NCI-H1694 (cell line): ENCODE measurements at regions not wholly inside any gene's neighbourhood (a gene's known extent, or its start where the extent isn't known, plus 50 kb on each side); places are given as distances from the start of the nearest gene placed in this dataset.
"Not testable (repeated sequence)": the region's sequence is repeated elsewhere in the genome, so short reads cannot be mapped to it uniquely, and the experiment has no call there.

Experiments used
- DNase-seq: peaks from one replicate; lab custom pipeline; 2025; lab: John Stamatoyannopoulos, UW

DNA sequence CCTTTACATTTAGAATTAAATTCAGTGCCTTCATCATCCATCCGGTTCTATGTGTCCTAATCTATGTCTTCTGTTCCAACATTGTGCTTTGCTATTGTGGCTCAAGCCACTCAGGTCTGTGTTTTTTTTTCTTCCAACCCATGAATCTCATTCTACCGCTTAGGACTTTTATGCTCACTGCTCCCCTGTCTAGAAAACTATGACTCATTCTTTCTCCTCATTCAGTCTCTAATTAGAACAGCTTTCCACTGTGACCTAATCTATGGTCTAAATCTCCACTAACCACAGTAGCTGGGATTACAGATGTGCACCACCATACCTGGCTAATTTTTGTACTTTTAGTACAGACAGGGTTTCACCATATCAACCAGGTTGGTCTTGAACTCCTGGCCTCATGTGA is 418.7 kb downstream of the KCNJ2 start:
- DNase-seq, result no peak

DNA sequence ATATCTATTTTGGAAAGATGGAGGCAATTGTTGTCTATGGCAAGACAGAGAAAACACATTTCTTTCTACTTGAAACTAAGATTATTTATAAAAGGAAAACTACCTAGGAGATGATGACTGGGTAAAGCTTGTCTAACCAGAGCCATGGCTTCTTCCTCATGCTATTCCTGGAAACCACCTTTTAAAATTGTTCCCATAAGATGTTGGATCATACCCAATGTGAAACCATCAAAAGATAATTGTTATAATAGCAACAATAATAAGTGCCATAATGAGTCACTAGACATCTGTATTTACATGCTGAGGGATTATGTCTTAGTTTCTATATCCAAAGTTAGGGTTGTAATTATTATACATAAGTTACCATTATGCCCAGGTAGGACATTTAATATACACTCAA is 428.4 kb downstream of the KCNJ2 start:
- no peak for DNase-seq

DNA sequence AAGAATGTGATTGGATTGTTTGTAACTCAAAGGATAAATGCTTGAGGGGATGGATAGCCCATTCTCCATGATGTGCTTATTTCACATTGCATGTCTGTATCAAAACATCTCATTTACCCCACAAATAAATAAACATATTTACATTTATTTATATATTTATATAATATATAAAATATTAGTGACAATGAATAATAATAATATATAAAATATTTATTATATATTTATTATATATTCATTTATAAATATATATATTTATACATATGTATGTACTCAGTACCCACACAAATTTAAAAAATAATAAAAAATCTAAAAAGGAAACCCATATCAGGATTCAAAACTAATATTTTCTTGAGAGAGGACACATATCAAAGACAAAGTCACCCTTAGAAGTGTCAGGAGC is 429.9 kb downstream of the KCNJ2 start:
- DNase-seq, result no peak

DNA sequence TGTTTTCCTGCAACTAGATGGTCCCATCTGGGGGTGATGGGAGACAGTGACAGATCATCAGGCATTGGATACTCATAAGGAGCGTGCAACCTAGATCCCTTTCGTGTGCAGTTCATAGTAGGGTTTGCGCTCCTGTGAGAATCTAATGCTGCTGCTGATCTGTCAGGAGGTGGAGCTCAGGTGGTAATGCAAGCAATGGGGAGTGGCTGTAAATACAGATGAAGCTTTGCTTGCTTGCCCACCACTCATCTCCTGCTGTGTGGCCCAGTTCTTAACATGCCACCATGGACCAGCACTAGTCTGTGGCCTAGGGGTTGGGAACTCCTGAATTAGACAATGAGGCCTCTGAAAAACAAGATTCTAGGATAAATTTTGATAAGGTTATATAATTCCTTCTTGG is 430.6 kb downstream of the KCNJ2 start:
- DNase-seq, result not testable (repeated sequence)

DNA sequence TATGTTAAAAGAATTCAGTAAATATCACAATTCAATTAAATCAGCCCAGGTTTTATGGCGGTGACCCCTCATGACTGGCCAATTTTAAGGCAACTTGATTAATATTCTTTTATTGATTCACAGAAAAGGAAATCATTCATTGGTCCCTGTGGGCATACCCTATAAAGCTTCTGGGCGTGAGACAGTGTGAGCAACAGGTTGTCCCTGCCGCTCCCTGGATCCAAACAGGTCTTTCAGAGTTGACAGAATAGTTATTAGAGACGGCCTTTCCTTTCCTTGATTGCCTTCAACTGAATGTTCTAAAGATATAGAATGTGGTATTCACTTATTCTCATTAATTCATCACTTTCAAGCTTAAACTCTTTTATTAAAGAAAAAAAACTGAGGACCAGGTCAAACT is 433.9 kb downstream of the KCNJ2 start:
- DNase-seq, result no peak

DNA sequence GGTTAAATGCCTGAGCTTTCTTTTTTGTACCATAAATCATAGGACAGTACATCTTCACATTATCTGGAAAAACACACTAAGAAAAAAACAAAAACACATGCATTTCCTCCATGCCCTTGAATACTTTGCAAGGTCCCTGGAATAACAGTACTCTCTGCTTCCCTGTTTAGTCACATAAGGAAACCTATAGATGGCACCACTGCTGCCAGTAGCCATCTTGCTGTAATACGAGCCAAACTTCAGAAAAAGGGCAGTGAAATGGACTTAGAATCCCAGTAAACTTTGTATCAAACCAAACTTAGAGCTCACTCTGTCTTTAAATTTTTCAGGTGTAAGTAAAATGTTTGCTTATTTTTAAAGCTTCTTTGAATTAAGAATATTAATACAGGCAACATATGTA is 435.5 kb downstream of the KCNJ2 start:
- no peak for DNase-seq

DNA sequence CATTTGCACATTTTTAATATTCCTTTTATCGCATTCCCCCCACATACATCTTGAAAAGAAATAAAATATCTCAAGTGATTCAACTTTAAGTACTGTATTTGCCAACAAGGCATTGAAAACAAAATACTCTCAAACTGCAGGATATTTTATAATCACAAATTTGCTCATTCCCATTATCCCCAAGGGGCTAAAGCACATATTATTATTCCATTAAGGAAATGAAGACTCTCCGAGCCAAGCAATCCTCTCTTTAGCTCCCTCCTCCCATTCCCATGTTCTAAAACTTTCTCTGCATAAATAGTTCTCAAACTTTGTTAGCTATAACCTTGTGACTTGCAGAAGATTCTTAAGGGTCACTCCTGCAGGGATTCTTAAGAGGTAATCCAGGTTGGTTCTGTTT is 436.8 kb downstream of the KCNJ2 start:
- no peak for DNase-seq

DNA sequence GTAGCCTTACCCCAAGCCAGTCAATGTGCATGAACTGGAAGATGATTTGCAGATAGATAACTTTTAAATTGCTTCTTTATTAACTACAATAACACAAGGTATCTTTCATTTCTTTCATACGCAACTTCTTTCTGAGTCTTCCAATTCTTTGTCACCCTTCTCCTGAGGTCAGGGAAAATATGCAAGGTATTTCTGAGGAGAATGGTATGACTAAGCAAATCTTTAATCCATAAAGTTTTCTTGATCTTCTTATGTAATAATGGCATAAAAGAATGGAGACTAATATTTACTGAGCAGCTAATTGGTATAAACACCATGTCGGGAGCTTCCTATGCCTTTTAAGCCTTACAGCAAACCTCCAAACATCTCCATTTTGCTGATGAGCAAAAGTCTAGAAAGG is 438.9 kb downstream of the KCNJ2 start:
- DNase-seq, result no peak

DNA sequence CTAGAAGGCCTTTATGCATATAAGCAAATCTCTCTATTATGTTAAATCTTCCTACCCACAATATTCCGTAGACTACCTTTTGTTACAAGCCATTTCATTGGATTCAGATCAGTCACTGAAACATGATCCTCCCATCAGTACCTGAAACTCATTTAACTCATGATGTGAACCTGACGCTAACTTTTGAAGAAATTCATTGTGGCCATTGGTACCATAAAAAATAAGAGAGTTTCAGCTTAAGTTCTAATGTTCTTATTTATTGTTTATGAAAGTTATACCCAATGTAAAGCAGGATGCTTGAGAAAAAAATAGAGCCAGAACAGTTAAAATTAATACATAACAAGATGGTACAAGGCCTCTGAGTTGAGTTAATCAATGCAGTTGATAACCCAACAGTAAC is 439.6 kb downstream of the KCNJ2 start:
- DNase-seq, result no peak

DNA sequence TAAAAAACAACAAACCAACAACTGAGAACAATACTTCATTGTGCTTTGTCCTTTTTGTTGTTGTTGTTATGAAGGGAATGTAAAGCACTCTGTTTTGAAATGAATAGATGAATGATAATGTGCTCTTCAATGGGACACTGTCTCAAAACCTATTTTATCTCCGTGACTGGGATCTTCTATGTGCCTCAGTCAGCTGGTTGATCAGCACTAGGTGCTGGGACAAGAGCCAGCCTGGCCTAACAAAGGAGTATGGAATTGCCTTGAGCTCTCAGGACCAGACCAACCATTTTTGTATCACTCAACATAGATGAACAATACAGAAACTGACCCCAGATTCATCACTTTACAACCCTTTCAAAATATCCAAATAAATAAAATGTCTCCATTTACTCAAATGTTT is 440.2 kb downstream of the KCNJ2 start:
- DNase-seq, result no peak

DNA sequence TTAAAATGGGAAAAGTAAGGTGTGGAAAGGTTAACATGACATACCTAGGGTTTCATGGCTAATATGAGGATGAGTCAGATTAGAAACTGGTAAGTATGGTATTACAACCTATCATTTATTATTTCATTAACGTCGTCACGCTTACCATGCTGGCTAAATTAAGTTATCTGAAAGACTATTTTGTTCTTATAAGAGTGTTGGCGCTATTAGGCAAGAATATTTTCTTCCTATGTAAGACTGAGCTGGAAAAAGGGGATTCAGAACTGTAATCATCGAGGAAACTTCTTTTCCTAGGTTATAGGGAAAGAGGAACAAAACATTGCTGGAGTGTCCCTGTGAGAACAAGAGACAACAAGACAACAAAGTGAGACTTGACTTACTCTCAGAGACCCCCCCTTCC is 440.8 kb downstream of the KCNJ2 start:
- DNase-seq, result no peak

DNA sequence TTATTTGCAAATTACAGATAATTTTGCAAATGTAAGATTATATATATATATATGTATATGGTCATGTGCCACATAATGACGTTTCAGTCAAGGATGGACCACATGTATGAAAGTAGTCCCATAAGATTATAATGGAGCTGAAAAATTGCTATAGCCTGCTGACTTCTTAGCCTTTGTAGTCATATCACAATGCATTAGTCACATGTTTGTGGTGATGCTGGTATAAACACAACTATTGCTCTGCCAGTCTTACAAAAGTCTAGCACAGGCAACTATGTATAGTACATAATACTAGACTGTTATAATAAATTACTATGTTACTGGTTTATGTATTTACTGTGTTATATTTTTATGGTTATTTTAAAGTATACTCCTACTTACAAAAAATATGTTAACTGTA is 444.3 kb downstream of the KCNJ2 start:
- no peak for DNase-seq

DNA sequence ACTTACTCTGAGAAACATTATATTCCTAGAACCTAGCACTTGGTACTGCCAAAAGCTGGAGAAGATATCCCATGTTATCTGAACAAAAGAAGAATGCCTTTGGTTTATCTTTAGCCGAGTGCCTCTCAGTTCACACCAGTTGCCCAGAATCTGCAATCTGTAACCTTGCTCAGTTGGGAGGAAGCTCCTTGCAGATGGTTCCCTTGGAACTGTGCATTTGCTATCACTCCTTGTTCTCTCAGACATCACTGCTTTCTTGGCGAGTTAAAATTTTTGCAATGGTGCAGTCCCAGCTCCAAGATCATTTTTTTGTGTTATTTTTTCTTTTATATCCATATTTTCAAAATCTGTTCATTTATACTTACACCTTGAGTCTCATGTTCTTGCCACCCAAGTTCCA is 446.5 kb downstream of the KCNJ2 start:
- no peak for DNase-seq

DNA sequence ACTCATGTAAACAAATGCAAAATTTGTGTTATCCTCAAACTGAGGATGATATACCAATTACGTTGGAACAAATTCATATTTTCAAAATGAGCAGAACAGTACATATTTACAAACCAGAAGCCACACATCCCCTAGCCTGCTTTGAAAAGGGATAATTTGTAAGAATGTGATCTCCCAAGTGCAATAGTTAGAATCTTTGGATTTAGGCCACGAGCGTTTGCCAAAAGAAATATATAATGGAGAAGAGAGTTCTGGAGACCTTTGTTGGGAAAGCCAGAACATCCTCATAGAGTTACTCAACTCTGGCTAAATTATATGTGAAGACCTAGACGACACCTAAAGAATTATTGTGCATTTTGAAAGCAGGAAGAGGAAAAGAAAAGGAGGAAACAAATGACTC is 449.3 kb downstream of the KCNJ2 start:
- DNase-seq, result no peak

DNA sequence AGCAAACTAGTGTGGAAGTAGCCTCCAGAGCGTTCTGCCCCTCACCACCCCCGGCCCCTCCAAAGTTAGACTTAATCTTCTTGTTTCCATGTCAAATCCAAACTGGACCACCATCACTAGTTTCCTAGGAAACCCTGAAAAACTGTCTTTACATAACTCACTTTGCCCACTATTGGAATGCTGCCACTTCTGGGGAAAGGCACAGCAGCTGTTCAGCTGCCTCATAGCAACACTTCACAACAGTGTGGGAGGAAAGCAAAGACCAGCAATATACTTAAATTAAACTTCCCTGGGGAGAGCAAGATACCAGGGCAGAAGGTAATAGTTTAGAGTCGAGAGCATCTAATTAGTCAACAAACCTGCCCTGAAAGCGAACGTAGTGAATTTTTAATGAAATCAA is 452.2 kb downstream of the KCNJ2 start:
- DNase-seq, result peak; percentile 39

DNA sequence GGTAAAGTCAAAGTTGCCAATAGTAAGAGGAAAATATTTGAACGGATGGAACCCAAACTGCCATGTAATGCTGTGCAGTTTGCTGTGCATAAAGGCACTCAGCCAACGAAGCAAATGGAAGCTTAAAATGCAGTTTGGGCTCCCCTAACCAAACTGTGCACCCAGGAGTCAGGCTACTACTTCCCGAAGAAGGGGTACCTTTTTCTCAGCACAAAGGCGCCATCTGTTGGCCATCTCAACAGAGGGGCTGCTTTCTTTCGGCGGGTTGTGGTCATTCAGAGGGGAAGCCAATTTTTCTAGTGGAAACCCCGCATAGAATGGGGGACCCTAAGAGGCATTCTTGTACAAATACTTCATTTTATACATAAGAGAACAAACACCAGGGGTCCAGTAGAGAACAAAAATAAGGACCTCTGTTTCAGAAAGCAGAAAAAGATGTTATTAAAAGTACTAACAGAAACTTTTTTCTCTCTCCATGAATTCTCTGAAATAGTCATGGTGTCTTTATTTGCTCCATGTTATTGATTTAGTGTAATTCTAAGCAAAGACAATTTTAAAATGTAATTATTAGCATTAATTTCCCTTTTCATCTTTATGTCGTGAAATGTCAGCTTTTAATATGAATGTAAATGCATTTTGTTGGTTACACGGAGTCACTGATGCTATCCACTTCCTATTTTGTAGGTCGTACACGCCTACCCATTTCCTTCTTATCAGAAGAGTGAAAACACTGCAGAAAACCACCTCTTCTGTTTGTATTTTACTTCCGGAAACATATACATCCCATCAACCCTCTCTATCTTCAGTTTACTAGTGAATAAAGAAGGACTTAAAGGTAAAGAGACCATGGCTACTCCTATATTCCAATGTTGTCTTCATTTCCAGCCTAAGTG is 453.3 kb downstream of the KCNJ2 start:
- DNase-seq, result peak; percentile 50

DNA sequence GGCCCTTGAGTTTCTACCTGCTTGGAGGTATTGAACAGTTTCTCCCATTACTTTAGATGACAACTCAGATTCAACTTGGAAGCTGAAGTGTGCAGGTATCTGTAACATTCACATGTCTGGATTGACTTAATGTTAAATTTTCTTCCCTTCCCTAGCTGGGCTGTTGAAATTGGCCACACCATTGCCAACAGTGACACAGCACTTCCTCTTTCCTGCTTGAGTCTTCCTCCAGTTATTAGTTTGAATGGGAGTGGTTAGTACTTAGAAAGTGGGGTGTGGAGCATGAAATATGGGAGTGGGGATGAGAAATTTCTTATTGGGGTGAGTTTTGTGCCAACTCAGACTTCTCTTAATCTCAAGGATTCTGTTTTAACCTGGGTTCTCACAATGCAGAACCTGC is 454.9 kb downstream of the KCNJ2 start:
- DNase-seq, result no peak

DNA sequence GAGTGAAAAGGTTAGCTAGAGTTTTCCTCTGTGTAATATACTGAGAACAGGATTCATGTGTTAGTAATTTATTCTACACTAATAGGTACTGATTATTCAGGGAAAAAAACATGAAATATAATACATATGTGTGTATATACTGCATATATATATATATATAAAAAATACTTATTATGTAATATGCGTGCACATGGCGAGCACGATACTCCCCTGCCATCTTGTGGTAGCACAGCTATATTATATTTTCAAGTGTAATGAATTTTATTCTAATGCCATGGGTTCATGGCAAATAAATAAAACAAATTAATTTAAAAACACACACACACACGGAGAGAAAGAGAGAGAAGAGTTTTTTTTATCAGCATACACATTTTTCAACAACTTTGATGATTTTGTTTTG is 460.6 kb downstream of the KCNJ2 start:
- no peak for DNase-seq

DNA sequence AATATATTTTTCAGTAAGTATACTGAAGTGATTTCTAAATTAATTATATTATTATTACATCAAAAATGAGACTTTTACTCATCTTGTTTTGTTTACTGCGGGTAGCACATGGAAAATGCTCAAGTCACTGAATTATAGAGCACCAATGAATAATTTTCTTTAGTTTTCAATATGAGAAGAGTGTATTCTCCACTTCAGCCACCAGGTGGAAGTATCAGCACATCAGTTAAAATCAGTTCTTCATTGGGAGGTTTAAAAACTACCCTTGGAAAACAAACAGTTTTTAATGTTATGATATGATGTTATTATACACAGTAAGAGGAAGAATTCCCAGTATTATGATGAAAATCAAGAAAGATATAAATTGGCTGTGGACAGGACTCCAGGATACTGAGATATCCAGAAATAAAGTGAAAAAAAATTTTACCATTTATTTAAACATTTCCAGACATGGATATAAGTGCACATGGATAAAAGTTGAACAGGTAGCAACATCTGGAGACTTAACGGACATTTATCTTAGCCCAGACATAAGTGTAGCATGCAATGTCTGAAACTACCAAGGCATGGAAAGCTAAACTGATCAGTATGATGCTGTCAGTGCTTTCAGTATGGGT is 467.3 kb downstream of the KCNJ2 start:
- DNase-seq, result peak; percentile 75

DNA sequence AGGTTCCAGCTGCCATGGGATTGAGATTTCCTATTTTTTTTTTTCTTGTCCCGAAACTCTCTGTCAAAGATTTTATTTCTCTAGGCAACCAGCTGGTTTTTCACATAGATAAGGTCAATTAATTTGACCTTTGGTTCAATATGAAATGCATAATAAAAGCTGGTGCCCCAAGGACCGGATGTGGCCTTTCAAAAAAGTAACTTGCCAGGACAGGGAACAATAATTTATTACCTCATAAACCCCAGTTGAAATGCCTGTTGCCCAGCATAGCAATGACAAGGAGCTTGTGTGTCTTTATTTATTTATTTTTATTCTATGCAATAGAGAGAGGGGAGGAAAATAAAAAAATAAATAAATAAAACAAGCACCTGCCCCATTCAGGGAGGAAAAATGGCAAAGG is 472.7 kb downstream of the KCNJ2 start:
- no peak for DNase-seq

DNA sequence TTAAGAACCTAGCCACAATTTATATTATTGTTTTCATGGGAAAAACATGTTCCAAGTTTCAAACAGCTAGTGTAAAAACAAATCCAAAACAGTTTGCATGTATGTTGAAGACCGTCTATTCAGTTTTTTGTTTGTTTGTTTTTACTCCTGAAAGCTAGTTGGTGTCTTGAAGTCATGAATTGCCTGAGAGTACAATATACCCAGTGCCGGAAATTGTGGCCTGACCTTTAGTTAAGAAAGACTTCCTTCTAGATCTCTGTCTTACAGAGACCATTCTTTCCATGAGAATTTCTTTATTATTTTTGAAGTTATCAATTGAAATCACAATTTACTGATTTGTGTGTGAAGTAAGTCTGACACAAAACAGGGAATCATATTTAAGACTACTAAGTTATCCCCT is 474.8 kb downstream of the KCNJ2 start:
- no peak for DNase-seq

DNA sequence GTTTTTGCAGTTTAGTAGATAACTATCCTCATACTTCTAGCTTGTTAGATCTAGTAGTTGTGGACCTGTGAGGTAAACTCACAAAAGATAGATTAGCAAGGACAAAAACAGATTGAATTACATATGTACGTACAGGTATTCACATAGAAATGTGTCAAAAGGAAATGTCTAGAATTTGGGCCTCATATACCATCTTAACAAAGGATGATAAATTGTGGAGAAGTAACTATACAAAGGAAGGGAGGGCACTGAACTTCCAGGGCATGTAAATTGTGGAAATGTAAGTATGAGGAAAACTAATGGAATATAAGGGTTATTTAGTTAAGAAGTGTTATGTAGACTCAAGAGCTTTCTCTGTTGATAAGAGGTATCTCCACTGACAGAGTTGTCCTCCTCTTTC is 477.3 kb downstream of the KCNJ2 start:
- no peak for DNase-seq

DNA sequence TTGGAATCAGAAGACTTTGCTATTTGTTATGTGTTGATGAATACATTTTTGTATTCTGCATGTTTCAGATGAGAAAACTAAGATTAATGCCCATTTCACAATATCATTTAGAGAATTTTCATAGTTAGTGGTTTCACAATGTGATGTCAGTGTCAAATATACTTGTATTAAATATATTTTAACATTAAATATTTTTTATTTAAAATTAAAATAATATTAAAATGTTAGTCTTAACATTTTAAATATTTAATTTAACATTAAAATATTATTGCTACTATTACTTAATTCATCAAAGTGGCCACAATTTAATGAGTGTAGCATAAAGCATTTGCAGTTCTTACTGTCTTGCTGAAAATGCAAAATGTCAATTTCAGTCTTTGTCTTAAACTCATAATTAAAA is 478.8 kb downstream of the KCNJ2 start:
- no peak for DNase-seq

DNA sequence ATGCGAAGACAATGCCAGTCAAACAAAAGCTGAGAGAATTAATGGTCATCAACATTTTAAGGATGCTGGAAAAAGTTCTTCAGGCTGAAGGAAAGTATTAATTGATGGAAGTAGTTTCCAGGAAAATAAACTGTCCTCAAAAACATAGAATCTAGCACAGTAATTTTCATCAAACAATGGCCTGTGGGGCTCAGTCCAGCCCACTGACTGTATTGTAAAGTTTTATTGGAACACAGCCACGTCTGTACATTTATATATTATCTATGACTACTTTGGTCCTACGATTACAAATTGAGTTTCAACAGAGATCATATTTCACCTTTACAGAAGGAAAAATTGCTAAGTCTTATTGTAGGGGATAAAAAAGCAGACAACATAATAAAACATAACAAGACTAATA is 484.5 kb downstream of the KCNJ2 start:
- no peak for DNase-seq
